GM12872 (cell line): ENCODE measurements at regions not wholly inside any gene's neighbourhood (a gene's known extent, or its start where the extent isn't known, plus 50 kb on each side); places are given as distances from the start of the nearest gene placed in this dataset.

Experiments
- TF ChIP-seq, protein P1 (sequence below): IDR thresholded peaks from 3 replicates; pipeline ENCODE4 v1.5.1; 2011; ENCODE audit warnings: low read depth, mild to moderate bottlenecking, low read length, moderate library complexity; ENCODE audit not compliant: insufficient read depth

DNA sequence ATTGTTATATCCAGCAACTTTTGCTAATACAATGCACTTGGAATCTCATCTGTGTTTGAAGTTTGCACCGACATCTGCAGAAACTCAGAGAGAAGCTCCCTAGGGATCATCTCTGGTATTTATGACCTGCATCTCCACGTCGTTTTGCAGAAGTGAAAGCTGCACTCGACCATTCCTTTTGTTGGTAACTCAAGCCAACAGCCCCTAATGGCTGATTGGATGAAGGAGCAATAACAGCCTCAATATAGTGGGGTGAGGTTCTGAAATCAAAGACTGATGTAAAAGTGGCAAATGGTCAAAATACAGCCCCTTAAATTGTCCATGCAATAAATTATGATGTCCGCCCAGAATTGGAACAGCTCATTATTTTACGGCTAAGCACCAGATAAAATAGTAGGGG lies 344.2 kb upstream of the KAZN start:
- TF ChIP-seq, protein P1, sequence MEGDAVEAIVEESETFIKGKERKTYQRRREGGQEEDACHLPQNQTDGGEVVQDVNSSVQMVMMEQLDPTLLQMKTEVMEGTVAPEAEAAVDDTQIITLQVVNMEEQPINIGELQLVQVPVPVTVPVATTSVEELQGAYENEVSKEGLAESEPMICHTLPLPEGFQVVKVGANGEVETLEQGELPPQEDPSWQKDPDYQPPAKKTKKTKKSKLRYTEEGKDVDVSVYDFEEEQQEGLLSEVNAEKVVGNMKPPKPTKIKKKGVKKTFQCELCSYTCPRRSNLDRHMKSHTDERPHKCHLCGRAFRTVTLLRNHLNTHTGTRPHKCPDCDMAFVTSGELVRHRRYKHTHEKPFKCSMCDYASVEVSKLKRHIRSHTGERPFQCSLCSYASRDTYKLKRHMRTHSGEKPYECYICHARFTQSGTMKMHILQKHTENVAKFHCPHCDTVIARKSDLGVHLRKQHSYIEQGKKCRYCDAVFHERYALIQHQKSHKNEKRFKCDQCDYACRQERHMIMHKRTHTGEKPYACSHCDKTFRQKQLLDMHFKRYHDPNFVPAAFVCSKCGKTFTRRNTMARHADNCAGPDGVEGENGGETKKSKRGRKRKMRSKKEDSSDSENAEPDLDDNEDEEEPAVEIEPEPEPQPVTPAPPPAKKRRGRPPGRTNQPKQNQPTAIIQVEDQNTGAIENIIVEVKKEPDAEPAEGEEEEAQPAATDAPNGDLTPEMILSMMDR: no peak

DNA sequence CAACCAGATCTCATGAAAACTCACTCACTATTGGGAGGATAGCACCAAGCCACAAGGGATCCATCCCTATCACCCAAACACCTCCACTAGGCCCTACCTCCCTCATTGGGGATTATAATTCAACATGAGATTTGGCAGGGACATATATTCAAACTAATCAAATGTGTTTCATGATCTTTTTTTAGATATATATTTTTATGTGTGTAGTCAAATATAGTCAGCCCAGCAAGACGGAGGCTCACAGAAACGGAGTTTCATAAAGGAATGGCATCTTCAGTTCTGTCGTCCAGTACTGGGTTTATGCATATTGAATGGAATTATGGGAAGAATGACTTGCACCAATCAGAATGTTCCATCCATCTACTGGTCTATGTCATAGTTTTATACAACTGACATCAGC lies 343.3 kb upstream of the KAZN start:
- TF ChIP-seq, protein P1: no peak

DNA sequence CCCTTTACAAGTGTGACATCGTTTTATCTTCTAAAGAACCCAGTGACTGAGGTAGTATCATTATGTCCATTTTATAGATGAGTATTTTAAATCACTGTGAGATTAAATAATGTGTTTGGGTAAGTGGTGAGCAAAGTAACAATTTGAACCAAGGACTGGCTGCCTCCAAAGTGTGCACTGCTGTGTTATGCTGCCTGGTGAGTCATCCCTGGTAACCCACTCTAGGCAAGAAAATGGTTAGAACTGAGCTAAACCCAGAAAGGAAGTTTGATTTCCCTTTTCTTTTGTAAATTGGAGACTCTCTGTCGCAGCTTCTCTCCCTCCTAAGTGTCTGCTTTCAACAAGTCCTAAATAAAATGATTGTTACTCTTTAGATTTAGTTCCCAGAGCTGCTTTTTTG lies 342.8 kb upstream of the KAZN start:
- TF ChIP-seq, protein P1: no peak

DNA sequence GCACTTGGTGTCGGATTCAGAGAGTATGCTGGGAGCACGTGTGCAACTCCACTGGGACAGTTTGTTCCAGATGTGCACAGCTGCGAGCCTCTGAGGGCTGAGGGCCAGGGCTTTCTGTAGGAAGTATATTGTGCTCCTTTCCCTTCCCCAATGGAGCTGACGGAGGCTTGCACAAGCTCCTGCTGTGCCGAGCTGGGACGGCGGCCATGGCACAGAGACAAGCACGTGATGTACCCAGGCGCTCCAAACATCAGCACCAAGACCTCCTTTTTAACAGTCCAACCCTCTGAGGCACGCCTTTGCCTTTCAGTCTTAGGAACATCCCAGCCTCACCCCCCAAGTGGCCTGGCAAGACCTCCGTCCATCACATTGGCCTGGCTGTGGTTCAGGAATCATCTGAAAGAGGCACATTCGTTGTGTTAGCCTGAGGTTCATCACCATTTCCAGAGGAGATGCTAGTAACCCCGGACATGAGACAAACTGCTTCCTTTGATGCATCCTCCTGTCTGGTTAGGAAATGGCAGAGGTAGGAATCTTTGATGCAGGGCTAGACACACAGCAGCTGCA lies 339.2 kb upstream of the KAZN start:
- TF ChIP-seq, protein P1: no peak

DNA sequence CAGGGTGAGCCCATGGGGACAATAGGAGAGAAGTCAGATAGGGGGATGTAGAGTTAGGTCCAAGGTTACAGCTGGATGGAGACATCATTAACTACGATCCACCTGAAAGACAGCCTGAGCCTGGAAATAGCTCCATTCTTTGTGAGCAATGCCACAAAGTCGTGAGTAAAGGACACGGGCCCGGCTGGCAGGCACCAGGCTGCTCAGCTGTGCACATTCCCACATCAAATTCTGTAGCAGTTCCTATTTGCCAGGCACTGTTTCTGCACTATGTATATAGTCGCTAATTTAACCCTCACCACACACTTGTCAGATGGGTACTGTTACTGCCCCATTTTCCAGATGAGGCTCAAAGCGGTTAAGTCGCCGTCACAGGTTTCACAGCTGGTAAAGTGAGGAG lies 338.0 kb upstream of the KAZN start:
- TF ChIP-seq, protein P1: no peak

DNA sequence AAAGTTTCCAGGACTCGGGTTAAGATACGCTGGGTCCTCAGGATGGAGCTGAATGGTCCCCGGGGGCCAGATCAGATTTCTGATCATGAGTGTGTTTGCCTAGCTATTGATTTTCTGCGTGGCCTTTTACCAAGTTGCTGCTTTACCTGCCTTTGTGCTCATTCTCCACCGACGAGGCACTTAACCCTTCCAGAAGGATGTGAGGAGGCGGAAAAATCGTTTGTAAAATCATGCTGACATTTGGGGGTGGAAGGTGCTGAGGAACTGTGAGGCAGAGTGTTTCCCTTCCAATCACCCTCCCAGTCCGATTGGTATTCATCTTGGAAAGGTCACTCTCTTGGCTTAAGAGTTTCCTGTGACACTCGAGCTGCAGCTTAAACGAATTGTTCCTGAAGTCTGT lies 337.1 kb upstream of the KAZN start:
- TF ChIP-seq, protein P1: no peak

DNA sequence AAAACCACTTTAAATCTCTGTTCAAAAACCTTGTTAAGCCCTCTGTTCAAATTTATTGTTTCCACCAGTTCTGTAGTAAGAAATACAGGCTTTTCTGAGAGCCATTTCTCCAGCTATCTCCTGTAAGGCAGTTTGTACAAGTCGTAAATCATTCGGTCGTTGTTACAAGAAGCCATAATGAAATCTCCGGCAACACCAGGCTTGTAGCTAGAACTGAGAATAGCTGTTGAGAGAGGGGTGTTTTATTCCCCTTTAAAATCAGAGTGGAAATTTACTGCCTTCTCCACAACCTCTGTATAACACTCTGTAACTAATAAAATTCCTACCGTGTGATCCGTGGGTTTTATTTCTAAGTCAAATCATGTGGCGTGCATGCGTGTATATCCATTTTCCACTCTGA lies 335.8 kb upstream of the KAZN start:
- TF ChIP-seq, protein P1: no peak
